ENCODE measurements at regions not wholly inside any gene's neighbourhood (a gene's known extent, or its start where the extent isn't known, plus 50 kb on each side); places are given as distances from the start of the nearest gene placed in this dataset.

DNA sequence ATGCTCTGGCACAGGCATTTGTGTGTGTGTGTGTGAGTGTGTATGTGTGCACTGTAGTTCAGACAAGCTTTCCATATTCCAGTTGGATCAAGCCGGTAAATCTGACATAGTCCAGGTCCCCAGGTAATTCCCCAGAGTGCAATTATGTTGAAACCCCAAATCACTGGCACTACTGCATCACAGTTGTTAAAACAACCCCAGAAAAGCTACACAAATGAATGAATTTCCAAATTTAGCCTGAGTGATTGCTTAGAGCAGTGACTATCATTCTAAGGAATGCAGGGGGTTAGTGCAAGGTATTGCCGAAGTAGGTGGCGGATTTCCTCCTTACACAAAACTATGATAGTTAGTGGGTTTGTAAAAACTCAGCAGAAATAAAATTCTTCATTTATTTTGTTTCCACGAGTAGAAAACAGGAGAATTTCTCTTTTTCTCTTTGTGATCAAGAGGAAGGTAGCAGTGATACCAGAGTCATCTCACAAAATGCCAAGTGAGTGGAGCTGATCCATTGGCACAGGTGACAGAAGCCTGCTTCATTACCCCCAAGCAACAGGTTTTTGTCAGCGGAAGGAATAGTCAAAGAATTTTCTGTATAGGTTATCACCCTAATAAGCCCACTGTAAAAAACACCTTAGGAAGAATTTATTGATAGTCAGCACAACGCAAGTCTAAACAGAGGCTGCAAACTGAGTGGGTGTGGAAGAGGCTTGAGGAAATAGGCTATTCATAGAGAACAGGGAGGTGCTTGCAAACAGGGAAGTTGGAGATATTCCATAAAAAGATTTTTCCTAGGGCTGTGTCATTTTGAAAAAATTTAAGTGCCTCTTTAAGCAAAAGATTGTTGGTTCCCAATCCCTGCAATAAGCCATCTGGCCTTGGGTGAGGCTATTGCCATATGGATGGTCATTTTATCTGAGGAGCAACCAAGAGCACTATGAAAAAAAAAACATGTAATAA is 385.1 kb downstream of the CHSY3 start:
- TF ChIP-seq SRF (IDR thresholded peaks at IDR 0.05; ENCODE audit: low read depth in 2 of 2, low read length in 2 of 2) = no peak
- TF ChIP-seq, protein P1, sequence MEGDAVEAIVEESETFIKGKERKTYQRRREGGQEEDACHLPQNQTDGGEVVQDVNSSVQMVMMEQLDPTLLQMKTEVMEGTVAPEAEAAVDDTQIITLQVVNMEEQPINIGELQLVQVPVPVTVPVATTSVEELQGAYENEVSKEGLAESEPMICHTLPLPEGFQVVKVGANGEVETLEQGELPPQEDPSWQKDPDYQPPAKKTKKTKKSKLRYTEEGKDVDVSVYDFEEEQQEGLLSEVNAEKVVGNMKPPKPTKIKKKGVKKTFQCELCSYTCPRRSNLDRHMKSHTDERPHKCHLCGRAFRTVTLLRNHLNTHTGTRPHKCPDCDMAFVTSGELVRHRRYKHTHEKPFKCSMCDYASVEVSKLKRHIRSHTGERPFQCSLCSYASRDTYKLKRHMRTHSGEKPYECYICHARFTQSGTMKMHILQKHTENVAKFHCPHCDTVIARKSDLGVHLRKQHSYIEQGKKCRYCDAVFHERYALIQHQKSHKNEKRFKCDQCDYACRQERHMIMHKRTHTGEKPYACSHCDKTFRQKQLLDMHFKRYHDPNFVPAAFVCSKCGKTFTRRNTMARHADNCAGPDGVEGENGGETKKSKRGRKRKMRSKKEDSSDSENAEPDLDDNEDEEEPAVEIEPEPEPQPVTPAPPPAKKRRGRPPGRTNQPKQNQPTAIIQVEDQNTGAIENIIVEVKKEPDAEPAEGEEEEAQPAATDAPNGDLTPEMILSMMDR (IDR thresholded peaks at IDR 0.05 in 2 of 3, conservative IDR thresholded peaks at IDR 0.05 in 1 of 3; ENCODE audit: control insufficient read depth in 2 of 3, extremely low read depth in 1 of 3, insufficient read depth in 1 of 3, low read depth in 3 of 3, low read length in 3 of 3) = no peak
- TF ChIP-seq ZNF24 (IDR thresholded peaks at IDR 0.05) = no peak
- TF ChIP-seq EP300 (IDR thresholded peaks at IDR 0.05; ENCODE audit: borderline replicate concordance in 1 of 2, control insufficient read depth in 1 of 2, low read depth in 2 of 2, low read length in 2 of 2) = no peak
- TF ChIP-seq, protein P2, sequence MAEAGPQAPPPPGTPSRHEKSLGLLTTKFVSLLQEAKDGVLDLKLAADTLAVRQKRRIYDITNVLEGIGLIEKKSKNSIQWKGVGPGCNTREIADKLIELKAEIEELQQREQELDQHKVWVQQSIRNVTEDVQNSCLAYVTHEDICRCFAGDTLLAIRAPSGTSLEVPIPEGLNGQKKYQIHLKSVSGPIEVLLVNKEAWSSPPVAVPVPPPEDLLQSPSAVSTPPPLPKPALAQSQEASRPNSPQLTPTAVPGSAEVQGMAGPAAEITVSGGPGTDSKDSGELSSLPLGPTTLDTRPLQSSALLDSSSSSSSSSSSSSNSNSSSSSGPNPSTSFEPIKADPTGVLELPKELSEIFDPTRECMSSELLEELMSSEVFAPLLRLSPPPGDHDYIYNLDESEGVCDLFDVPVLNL (IDR thresholded peaks at IDR 0.05; ENCODE audit: low read depth, low read length) = no peak
- no peak for TF ChIP-seq EZH2 (IDR thresholded peaks at IDR 0.05; ENCODE audit: borderline replicate concordance, control insufficient read depth, low read depth, low read length)
- TF ChIP-seq CHD1 (IDR thresholded peaks at IDR 0.05; ENCODE audit: low read depth, low read length) = no peak
- TF ChIP-seq POLR2A (IDR thresholded peaks at IDR 0.05; ENCODE audit: low read depth, low read length) = no peak
- TF ChIP-seq ZNF274 (IDR thresholded peaks at IDR 0.05; ENCODE audit: insufficient read depth, insufficient read length) = no peak
- no peak for TF ChIP-seq SMAD1 (IDR thresholded peaks at IDR 0.05; ENCODE audit: low read depth, partially characterized antibody)
- TF ChIP-seq TCF12 (IDR thresholded peaks at IDR 0.05; ENCODE audit: low read depth, low read length) = no peak
- TF ChIP-seq PAX5 (IDR thresholded peaks at IDR 0.05; ENCODE audit: borderline replicate concordance, low read depth, low read length) = no peak
- TF ChIP-seq SIX5 (IDR thresholded peaks at IDR 0.05; ENCODE audit: low read depth, low read length, severe bottlenecking) = no peak
- TF ChIP-seq JUND (IDR thresholded peaks at IDR 0.05; ENCODE audit: low read depth, low read length) = no peak
